ENCODE measurements at regions not wholly inside any gene's neighbourhood (a gene's known extent, or its start where the extent isn't known, plus 50 kb on each side); places are given as distances from the start of the nearest gene placed in this dataset.

DNA sequence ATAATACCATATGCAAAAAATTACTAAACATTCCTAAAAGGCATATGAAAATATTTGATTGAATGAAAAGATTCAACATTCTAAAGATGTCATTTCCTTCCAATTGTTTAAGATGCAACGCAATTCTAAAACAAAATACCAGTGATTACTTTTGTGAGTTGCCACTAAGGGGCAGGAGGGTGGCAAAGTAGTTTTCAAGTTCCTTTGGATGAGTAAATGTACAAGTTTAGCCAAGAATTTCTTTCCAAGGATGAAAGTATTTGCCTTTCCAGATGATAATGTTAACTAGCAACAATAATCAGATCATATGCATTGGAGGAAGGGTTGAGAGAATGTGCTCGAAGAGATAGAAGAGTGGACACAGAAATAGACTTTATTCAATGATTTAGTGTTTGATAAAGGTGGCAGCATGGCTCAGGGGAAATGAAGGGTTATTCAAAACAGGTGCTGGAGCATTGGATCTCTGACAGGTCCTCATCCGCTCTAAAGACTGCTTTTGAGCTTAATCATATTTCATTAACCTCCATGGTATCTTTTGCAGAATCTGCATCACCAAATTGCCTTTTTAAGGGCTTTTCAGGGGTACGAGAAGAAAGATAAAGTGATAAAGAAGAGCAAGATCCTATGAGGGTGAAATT lies 678.5 kb upstream of the TBX3 start:
- TF ChIP-seq REST (IDR thresholded peaks at IDR 0.05; ENCODE audit: low read depth): no peak
- no peak for TF ChIP-seq ZBTB7A (IDR thresholded peaks at IDR 0.05; ENCODE audit: low read depth)
- TF ChIP-seq, protein P1, sequence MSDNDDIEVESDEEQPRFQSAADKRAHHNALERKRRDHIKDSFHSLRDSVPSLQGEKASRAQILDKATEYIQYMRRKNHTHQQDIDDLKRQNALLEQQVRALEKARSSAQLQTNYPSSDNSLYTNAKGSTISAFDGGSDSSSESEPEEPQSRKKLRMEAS (IDR thresholded peaks at IDR 0.05): no peak
- no peak for TF ChIP-seq TCF12 (IDR thresholded peaks at IDR 0.05; ENCODE audit: low read depth)
- no peak for TF ChIP-seq EP300 (IDR thresholded peaks at IDR 0.05; ENCODE audit: borderline replicate concordance)
- TF ChIP-seq TAF1 (IDR thresholded peaks at IDR 0.05; ENCODE audit: low read depth): no peak
- no peak for TF ChIP-seq YY1 (IDR thresholded peaks at IDR 0.05; ENCODE audit: low read depth)
